Left lung (tissue), 4 donors: ENCODE measurements at regions not wholly inside any gene's neighbourhood (a gene's known extent, or its start where the extent isn't known, plus 50 kb on each side); places are given as distances from the start of the nearest gene placed in this dataset.
"Not testable (repeated sequence)": the region's sequence is repeated elsewhere in the genome, so short reads cannot be mapped to it uniquely, and the experiment has no call there.

ENCODE experiments used
- ATAC-seq: fragments of 200-7000 bp; cut with Tn5 transposase; one replicate; pipeline ENCODE4 v1.9.1; 2020; ENCODE audit warnings: moderate library complexity
- DNase-seq, 4 donors: peaks; one replicate each; pipeline ENCODE4 v3.0.0-alpha.2; 2013 to 2020
- H3K27ac ChIP-seq, 2 donors: fragments of 200-600 bp; sonication (generic) in 1 of 2; one replicate each; pipeline versions ENCODE4 v1.5.0 to v1.8.0; 2020 to 2021
- H3K27me3 ChIP-seq, 2 donors: fragments of 200-600 bp; sonication (generic) in 1 of 2; one replicate each; pipeline versions ENCODE4 v1.5.0 to v1.8.0; 2020 to 2021
- H3K36me3 ChIP-seq, 2 donors: fragments of 200-600 bp; sonication (generic) in 1 of 2; one replicate each; pipeline versions ENCODE4 v1.5.0 to v1.8.0; 2020 to 2021
- H3K4me1 ChIP-seq, 2 donors: fragments of 200-600 bp; one replicate each; pipeline ENCODE4 v1.8.0; 2021
- H3K4me3 ChIP-seq, 2 donors: fragments of 200-600 bp; sonication (generic) in 1 of 2; one replicate each; pipeline versions ENCODE4 v1.5.0 to v1.8.0; 2020 to 2021; ENCODE audit warnings: mild to moderate bottlenecking in 1 of 2
- H3K9me3 ChIP-seq, 2 donors: fragments of 200-600 bp; sonication (generic) in 1 of 2; one replicate each; pipeline versions ENCODE4 v1.5.0 to v1.8.0; 2020 to 2021
- intact Hi-C, 2 donors: fragments of 100-400 bp; cut with DNase I; formaldehyde crosslinking; loops; one replicate each; pipeline versions ENCODE4 v1.11.2 to v1.14.2; 2022
- microRNA-seq, 2 donors: library from miRNA; unstranded; fragments of <30 nt; microRNA quantifications; one replicate each; pipeline ENCODE4, GENCODE V29; 2019
- TF ChIP-seq, protein P1 (sequence below), 2 donors: fragments of 200-600 bp; sonication (generic) in 1 of 2; IDR thresholded peaks; one replicate each; pipeline versions ENCODE4 v1.5.0 to v1.8.0; 2021; ENCODE audit warnings: antibody characterized with exemption in 2 of 2
- donor health status: DM: no; HTN: yes; CAD: no.
- donor health status: DM: no; HTN: no; CAD: no.

DNA sequence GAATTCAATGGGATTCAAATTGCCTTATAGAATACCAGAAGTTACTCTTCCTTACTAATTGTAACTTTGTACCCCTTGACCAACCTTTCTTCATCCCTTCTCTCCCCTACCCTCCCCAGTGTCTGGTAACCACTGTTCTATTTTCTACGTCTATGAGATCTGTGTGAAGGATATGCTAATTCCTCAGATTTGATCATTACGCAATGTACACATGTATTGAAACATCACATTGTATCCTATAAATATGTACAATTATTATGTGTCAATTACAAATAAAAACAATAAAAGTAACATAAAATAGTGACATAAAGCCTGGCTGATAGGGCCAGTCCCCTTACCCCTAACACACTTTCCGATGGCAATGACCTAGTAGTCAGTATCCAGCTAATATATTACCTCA, 95.1 kb upstream of the GRIA3 start:
- Histone ChIP-seq H3K27me3 (no peaks in the 10 kb centered on the region), H3K9me3 (no peaks in the 10 kb centered on the region), H3K36me3 (no peaks in the 10 kb centered on the region), H3K4me1 (no peaks in the 10 kb centered on the region), H3K4me3 (no peak overlapping the region), H3K27ac (no peak overlapping the region)
- no peak for ATAC-seq
- intact Hi-C loops = no loop called here
- DNase-seq = no peak
- TF ChIP-seq, protein P1, sequence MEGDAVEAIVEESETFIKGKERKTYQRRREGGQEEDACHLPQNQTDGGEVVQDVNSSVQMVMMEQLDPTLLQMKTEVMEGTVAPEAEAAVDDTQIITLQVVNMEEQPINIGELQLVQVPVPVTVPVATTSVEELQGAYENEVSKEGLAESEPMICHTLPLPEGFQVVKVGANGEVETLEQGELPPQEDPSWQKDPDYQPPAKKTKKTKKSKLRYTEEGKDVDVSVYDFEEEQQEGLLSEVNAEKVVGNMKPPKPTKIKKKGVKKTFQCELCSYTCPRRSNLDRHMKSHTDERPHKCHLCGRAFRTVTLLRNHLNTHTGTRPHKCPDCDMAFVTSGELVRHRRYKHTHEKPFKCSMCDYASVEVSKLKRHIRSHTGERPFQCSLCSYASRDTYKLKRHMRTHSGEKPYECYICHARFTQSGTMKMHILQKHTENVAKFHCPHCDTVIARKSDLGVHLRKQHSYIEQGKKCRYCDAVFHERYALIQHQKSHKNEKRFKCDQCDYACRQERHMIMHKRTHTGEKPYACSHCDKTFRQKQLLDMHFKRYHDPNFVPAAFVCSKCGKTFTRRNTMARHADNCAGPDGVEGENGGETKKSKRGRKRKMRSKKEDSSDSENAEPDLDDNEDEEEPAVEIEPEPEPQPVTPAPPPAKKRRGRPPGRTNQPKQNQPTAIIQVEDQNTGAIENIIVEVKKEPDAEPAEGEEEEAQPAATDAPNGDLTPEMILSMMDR (IDR thresholded peaks at IDR 0.05) = no peak

DNA sequence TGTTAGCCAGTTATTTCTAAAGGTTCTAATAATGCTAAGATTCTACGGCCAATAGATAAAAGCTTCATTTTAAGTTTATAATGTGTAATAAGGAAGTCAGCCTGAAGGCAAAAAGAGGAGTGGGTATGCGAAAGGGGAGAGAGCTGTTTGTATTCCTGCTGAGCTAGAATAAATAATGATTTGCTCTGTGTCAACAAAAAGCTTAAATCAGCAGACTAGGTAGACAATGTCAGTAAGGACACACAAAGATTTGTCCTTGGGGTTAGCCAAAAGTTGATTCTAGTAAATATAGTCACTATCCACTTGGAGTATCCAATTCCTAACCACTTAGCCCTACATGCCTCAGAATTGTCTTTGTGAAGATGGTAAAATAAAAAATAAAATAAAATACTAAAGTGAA, 90.3 kb upstream of the GRIA3 start:
- Histone ChIP-seq H3K27ac (no peak overlapping the region), H3K27me3 (no peaks in the 10 kb centered on the region), H3K4me1 (no peaks in the 10 kb centered on the region), H3K4me3 (no peak overlapping the region), H3K9me3 (no peaks in the 10 kb centered on the region), H3K36me3 (no peaks in the 10 kb centered on the region)
- no peak for ATAC-seq
- TF ChIP-seq, protein P1 (IDR thresholded peaks at IDR 0.05) = no peak
- intact Hi-C loops = no loop called here
- DNase-seq = no peak

DNA sequence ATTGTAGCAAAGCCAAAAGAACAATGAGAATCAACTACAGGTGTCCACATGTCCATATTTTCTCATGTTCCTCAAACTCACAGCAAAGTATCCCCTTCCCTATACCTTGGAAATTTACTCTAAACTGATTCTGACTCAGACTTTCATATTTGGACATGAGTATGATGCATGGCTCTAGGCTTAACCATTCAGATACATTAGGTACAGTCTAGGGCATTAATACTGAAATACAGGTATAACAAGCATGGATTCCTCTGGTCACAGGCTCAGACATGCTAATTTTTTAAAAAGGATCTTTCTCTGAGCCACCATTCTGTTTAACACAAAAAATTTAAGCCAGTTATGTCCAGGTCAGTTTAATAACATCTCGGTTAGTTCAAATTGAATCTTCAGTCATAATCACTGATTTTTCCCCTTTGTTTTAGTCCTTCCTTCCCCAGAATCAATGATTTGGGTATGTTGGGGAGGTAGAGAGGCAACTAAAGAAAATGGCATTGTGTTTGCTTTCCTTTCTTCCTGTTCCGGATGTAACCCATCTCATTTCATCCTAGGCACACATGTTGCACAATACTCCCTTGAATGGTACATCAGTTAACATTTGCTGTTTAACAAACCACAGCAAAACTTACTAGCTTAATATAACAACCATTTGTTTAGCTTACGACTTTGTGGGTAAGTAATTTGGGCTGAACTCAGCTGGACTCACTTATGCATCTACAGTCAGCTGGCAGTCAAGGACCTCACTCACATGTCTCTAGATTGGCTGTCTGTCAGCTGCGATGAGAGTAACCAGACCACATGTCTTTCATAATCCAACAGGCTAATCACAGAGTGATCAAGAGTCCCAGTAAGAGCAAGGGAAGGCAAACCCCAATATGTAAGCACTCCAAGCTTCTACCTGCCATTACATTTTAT, 75.3 kb upstream of the GRIA3 start:
- ATAC-seq = no peak
- intact Hi-C loops = no loop called here

DNA sequence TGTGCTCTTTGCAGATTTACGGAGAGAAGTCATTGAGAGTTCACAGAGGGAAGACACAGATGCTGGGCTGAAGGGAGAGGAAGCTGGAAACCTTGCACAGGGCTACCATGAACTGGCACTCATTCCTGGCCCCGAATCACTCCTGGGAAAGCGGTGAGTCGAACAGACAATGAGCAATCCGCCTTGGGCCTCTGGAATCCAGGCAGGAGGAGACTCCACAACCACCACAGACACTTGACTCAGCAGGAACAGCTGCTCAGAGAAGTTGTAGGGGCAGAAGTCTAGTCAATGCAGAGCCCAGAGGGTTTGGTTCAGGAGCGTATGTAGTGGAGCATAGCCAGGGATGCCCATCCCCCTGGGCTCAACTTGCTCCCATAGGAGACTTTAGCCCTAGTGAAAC, 62.8 kb upstream of the GRIA3 start:
- Histone ChIP-seq H3K27me3 (no peaks in the 10 kb centered on the region), H3K4me3 (no peak overlapping the region), H3K27ac (no peak overlapping the region), H3K4me1 (no peaks in the 10 kb centered on the region), H3K9me3 (no peaks in the 10 kb centered on the region), H3K36me3 (no peaks in the 10 kb centered on the region)
- intact Hi-C loops = no loop called here
- no peak for ATAC-seq
- no peak for DNase-seq
- TF ChIP-seq, protein P1 (IDR thresholded peaks at IDR 0.05) = no peak

More for the DNA sequence above, 75.3 kb upstream of the GRIA3 start:
- Histone ChIP-seq H3K27me3 (no peaks in the 10 kb centered on the region), H3K9me3 (no peaks in the 10 kb centered on the region), H3K27ac (no peak overlapping the region), H3K4me3 (no peak overlapping the region), H3K36me3 (no peaks in the 10 kb centered on the region), H3K4me1 (no peaks in the 10 kb centered on the region)
- no peak for DNase-seq
- TF ChIP-seq, protein P1 (IDR thresholded peaks at IDR 0.05) = no peak

DNA sequence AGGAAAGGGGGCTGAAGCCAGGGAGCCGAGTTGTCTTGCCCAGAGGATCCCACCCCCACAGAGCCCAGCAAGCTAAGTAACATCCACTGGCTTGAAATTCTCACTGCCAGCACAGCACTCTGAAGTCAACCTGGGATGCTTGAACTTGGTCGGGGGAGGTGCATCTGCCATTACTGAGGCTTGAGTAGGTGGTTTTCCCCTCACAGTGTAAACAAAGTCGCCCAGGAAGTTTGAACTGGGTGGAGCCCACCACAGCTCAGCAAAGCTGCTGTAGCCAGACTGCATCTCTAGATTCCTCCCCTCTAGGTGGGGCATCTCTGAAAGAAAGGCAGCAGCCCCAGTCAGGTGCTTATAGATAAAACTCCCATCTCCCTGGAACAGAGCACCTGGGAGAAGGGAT, 54.3 kb upstream of the GRIA3 start:
- intact Hi-C loops, H3K27me3 ChIP-seq, H3K4me3 ChIP-seq, H3K27ac ChIP-seq, H3K4me1 ChIP-seq, H3K36me3 ChIP-seq, DNase-seq, H3K9me3 ChIP-seq, ATAC-seq: not testable (repeated sequence)

Small RNAs in the stretch of these regions (microRNA-seq; reads per million reads assigned to microRNA genes)
- gene MIR3672 = 0 reads per million in 2 donors
